HEK293T (cell line): ENCODE measurements at regions not wholly inside any gene's neighbourhood (a gene's known extent, or its start where the extent isn't known, plus 50 kb on each side); places are given as distances from the start of the nearest gene placed in this dataset.

Experiments used
- CTCF ChIA-PET: fragments of 350-600 bp; formaldehyde crosslinking; extraction: SDS; loops from one replicate; lab custom pipeline; 2021; ENCODE audit warnings: antibody characterized with exemption, inconsistent platforms; lab: Yijun Ruan, JAX
- POLR2A ChIA-PET: fragments of 350-600 bp; formaldehyde crosslinking; extraction: SDS; loops from one replicate; lab custom pipeline; 2020; ENCODE audit warnings: antibody characterized with exemption, inconsistent platforms; lab: Yijun Ruan, JAX
- DNase-seq: peaks from one replicate; pipeline ENCODE4 v3.0.0; 2012; ENCODE audit warnings: mixed read lengths; ENCODE audit errors: extremely low spot score
- ARNT ChIP-seq: fragments of 450-650 bp; IDR thresholded peaks from 2 replicates; pipeline ENCODE4 v1.6.1; 2017; ENCODE audit warnings: mild to moderate bottlenecking
- BHLHE40 ChIP-seq: fragments of 450-650 bp; IDR thresholded peaks from 2 replicates; pipeline ENCODE4 v1.6.1; 2016; ENCODE audit warnings: mild to moderate bottlenecking, moderate library complexity, borderline replicate concordance
- CTBP1 ChIP-seq: fragments of 450-650 bp; IDR thresholded peaks from 2 replicates; pipeline ENCODE4 v1.6.1; 2016; ENCODE audit warnings: borderline replicate concordance
- ELF4 ChIP-seq: fragments of 450-650 bp; IDR thresholded peaks from 2 replicates; pipeline ENCODE4 v1.6.1; 2017; ENCODE audit warnings: antibody characterized with exemption
- FOXA1 ChIP-seq: fragments of 450-650 bp; IDR thresholded peaks from 2 replicates; pipeline ENCODE4 v1.6.1; 2016; ENCODE audit warnings: mild to moderate bottlenecking
- FOXK2 ChIP-seq: fragments of 450-650 bp; IDR thresholded peaks from 2 replicates; pipeline ENCODE4 v1.6.1; 2016; ENCODE audit warnings: mild to moderate bottlenecking
- FOXM1 ChIP-seq: fragments of 450-650 bp; IDR thresholded peaks from 2 replicates; pipeline ENCODE4 v1.6.1; 2017; ENCODE audit warnings: mild to moderate bottlenecking, borderline replicate concordance
- HDGF ChIP-seq: fragments of 450-650 bp; IDR thresholded peaks from 2 replicates; pipeline ENCODE4 v1.6.1; 2017; ENCODE audit warnings: antibody characterized with exemption, borderline replicate concordance
- L3MBTL2 ChIP-seq: fragments of 450-650 bp; conservative IDR thresholded peaks from 2 replicates; pipeline ENCODE4 v1.6.1; 2016; ENCODE audit warnings: mild to moderate bottlenecking
- LEF1 ChIP-seq: fragments of 450-650 bp; IDR thresholded peaks from 2 replicates; pipeline ENCODE4 v1.6.1; 2017; ENCODE audit warnings: mild to moderate bottlenecking, borderline replicate concordance
- NFRKB ChIP-seq: fragments of 450-650 bp; IDR thresholded peaks from 2 replicates; pipeline ENCODE4 v1.6.1; 2016; ENCODE audit warnings: mild to moderate bottlenecking, moderate library complexity
- SP1 ChIP-seq: fragments of 450-650 bp; IDR thresholded peaks from 2 replicates; pipeline ENCODE4 v1.6.1; 2017
- SUZ12 ChIP-seq: fragments of 450-650 bp; IDR thresholded peaks from 2 replicates; pipeline ENCODE4 v1.6.1; 2016; ENCODE audit warnings: mild to moderate bottlenecking
- TARDBP ChIP-seq: fragments of 450-650 bp; IDR thresholded peaks from 2 replicates; pipeline ENCODE4 v1.6.1; 2016
- ZNF384 ChIP-seq: fragments of 450-650 bp; IDR thresholded peaks from 2 replicates; pipeline ENCODE4 v1.6.1; 2016
- TF ChIP-seq, protein P1 (sequence below): fragments of 450-650 bp; IDR thresholded peaks from 2 replicates; pipeline ENCODE4 v1.6.1; 2016

GRCh38 chr15:38614621-38615020 lies 50.0 kb upstream of the RASGRP1 start:
- no peak for DNase-seq
- ChIA-PET CTCF (no interaction called here), POLR2A (no interaction called here)
- no peak for TF ChIP-seq ZNF384

GRCh38 chr15:38617831-38618230 lies 53.2 kb upstream of the RASGRP1 start:
- TF ChIP-seq FOXK2 (no peak), NFRKB (no peak), BHLHE40 (no peak), ARNT (no peak), SP1 (no peak), SUZ12 (no peak), L3MBTL2 (no peak), ELF4 (no peak), LEF1 (no peak), CTBP1 (no peak), FOXA1 (no peak), TARDBP (no peak), ZNF384 (no peak), HDGF (no peak)
- TF ChIP-seq, protein P1, sequence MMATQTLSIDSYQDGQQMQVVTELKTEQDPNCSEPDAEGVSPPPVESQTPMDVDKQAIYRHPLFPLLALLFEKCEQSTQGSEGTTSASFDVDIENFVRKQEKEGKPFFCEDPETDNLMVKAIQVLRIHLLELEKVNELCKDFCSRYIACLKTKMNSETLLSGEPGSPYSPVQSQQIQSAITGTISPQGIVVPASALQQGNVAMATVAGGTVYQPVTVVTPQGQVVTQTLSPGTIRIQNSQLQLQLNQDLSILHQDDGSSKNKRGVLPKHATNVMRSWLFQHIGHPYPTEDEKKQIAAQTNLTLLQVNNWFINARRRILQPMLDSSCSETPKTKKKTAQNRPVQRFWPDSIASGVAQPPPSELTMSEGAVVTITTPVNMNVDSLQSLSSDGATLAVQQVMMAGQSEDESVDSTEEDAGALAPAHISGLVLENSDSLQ: no peak
- CTCF ChIA-PET: interaction anchor here (1.1 kb wide), 1 partner anchor 54 kb away, joined by 3 read pairs; the partner anchor contains the start of gene RASGRP1
- POLR2A ChIA-PET: no interaction called here
- no peak for DNase-seq

DNA sequence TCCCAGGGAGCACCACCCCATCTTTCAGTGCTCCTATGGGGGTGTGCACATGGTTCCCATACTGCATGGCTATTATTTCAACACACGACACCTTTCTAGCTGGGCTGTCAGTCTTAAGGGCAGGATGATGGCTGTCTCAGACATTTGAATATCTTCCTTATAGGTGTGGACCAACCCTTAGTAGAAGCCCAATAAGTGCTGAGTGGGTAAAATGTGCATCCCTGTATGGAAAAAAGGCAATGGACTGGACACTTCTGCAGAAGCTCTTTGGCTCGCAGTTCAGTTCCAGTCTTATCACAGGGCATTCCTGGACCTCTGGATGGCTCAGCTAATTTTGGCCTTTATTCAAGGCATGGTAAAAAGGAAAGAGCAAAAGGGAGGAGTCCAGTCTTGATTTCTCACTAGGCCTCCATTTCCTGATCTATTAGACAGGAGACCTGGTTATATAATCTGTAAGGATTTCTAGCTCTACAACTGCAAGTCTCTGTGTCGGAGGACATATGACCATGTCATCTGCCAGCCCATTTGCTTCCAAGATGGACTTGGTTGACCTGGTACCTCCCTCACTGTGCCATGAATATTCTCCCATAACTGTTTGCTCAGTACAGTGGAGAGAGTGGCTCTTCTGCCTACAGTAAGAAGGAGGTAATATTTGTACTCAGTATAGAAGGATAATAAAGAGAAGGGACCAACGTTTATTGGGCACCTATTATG lies 53.8 kb upstream of the RASGRP1 start:
- CTCF ChIA-PET: interaction anchor here (1.1 kb wide), 1 partner anchor 54 kb away, joined by 3 read pairs; the partner anchor contains the start of gene RASGRP1
- TF ChIP-seq ELF4: no peak
- no peak for TF ChIP-seq ARNT
- TF ChIP-seq HDGF: no peak
- TF ChIP-seq FOXA1: no peak
- TF ChIP-seq BHLHE40: no peak
- TF ChIP-seq FOXM1: no peak
- no peak for TF ChIP-seq FOXK2
- TF ChIP-seq CTBP1: no peak
- no peak for TF ChIP-seq NFRKB
- no peak for TF ChIP-seq LEF1
- no peak for TF ChIP-seq ZNF384
- no peak for TF ChIP-seq TARDBP
- no peak for TF ChIP-seq SUZ12
- no peak for TF ChIP-seq SP1
- TF ChIP-seq L3MBTL2: no peak
- TF ChIP-seq, protein P1: no peak
- POLR2A ChIA-PET: no interaction called here
- no peak for DNase-seq

GRCh38 chr15:38620098-38620497 lies 55.5 kb upstream of the RASGRP1 start:
- TF ChIP-seq FOXK2: no peak
- no peak for TF ChIP-seq SP1
- no peak for TF ChIP-seq ELF4
- CTCF ChIA-PET: no interaction called here
- POLR2A ChIA-PET: no interaction called here
- no peak for DNase-seq

DNA sequence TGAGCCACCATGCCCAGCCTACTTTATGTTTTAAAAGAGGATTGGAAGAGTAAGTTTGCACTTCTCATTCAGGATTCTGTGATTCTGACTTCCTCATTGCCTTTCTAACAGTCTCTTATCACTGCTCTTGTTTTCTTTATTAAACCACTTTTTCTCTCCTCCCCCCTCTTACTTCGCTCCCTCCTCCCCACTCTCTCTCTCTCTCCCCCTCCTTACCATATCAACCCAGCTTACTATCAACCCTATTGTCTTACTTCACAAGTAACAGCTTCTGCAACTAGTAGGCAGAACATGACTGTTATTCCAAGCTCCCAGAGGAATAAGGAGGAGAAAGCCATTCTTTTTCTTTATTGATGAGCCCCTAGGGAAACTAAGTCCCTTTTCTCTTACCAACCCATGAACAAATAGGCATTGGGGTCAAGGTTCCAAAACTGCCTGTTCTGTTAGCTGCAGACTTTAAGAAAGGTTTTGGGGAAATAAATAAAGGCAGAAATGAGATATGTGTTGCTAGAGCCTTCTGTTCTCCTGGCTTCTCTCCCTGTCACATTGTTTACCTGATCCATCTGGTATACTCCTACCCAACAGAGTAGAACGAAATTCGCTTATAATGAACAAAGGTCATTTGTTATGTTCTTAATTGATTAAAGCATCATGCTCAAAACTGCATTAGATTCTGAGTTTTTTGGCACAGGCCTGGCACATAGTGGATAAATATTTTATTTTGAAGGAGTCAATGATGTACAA lies 56.4 kb upstream of the RASGRP1 start:
- POLR2A ChIA-PET: no interaction called here
- CTCF ChIA-PET: no interaction called here
- no peak for DNase-seq
- TF ChIP-seq ELF4 (no peak), ZNF384 (no peak), TARDBP (no peak), FOXK2 (no peak), FOXA1 (no peak), BHLHE40 (no peak), FOXM1 (no peak), LEF1 (no peak), SP1 (no peak), L3MBTL2 (no peak), SUZ12 (no peak), ARNT (no peak), CTBP1 (no peak)
- TF ChIP-seq, protein P1: no peak

DNA sequence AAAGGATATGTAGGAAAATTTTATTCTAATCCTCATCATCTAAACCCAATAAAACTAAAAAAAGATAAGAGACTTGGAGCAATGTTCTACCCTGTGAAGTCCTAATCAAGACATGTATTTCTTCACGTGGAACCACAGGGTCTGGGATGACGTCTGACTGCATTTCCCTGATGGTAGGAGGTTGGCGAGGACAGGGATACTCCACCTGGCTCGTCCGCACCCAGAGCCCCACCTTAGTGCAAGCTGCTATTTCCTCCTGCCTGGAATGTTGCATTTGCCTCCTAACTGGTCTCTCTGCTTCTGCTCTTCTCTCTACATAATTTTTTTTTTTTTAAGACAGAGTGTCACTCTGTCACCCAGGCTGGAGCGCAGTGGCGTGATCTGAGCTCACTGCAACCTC lies 57.7 kb upstream of the RASGRP1 start:
- DNase-seq: no peak
- no peak for TF ChIP-seq CTBP1
- no peak for TF ChIP-seq ELF4
- TF ChIP-seq SUZ12: no peak
- ChIA-PET CTCF (no interaction called here), POLR2A (no interaction called here)

- ChIA-PET CTCF (no interaction called here), POLR2A (no interaction called here)
- no peak for DNase-seq
- TF ChIP-seq NFRKB (no peak), BHLHE40 (no peak), ZNF384 (no peak), HDGF (no peak), FOXK2 (no peak)
- TF ChIP-seq, protein P1: no peak
Measured at GRCh38 chr15:38622908-38623307, 58.3 kb upstream of the RASGRP1 start.
